ENCODE measurements at regions not wholly inside any gene's neighbourhood (a gene's known extent, or its start where the extent isn't known, plus 50 kb on each side); places are given as distances from the start of the nearest gene placed in this dataset.
A peak's percentile ranks its signal among the peaks of the same experiment; 100 is the strongest.

- DNase-seq (ENCODE audit: low read depth, low spot score), result no peak
- in situ Hi-C loops (cut with HindIII; ENCODE audit: low pct_unique_long_range_greater_than_20kb, low sequenced_read_pairs), result no loop called here
Measured at GRCh38 chr5:67496051-67496450, 299.5 kb upstream of the CD180 start.

GRCh38 chr5:67495072-67495471 is 298.5 kb upstream of the CD180 start:
- in situ Hi-C loops (cut with HindIII; ENCODE audit: low pct_unique_long_range_greater_than_20kb, low sequenced_read_pairs), result no loop called here

DNA sequence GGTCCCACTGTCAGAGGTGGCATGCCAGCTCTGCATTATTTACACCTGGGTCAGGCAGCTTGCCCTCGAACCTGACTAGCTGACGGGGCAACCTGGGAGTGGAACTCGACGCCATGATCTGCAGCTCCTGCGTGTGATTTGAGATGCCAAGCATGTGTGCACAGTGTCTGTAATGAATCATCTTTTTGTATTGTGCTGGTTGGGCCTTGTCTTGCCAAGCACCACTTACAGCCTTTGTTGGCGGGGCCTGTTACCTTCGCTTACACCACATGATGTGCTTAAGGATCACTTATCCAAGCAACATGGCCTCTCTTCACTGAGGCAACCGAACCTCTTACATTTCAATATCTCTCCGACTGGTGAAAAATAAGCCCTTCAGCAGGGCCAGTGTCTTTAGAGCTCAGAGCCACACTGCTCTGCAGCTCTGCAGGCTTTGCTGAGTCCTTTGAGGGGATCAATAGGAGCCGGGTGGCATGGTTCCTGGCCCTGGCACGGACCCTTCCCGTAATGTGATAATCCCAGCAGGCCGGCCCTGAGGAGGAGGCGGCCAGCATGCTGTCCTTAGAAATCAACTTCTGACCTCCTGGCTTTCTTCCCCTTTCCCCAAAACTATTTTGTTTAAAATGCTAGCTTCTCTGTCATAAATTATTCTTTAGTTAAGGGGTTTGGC is 297.7 kb upstream of the CD180 start:
- in situ Hi-C loops (cut with HindIII; ENCODE audit: low pct_unique_long_range_greater_than_20kb, low sequenced_read_pairs), result no loop called here
- DNase-seq (ENCODE audit: low read depth, low spot score), result no peak

More at GRCh38 chr5:67495072-67495471, 298.5 kb upstream of the CD180 start:
- no peak for DNase-seq (ENCODE audit: low read depth, low spot score)

- DNase-seq (ENCODE audit: low read depth, low spot score), result peak; percentile 75
- in situ Hi-C loops (cut with HindIII; ENCODE audit: low pct_unique_long_range_greater_than_20kb, low sequenced_read_pairs), result no loop called here
Measured at GRCh38 chr5:67493676-67494075, 297.1 kb upstream of the CD180 start.

- in situ Hi-C loops (cut with HindIII; ENCODE audit: low pct_unique_long_range_greater_than_20kb, low sequenced_read_pairs), result no loop called here
- no peak for DNase-seq (ENCODE audit: low read depth, low spot score)
Measured at GRCh38 chr5:67490543-67491321, 294.1 kb upstream of the CD180 start.

GRCh38 chr5:67488885-67489284 is 292.3 kb upstream of the CD180 start:
- in situ Hi-C loops (cut with HindIII; ENCODE audit: low pct_unique_long_range_greater_than_20kb, low sequenced_read_pairs), result no loop called here
- DNase-seq (ENCODE audit: low read depth, low spot score), result no peak

DNA sequence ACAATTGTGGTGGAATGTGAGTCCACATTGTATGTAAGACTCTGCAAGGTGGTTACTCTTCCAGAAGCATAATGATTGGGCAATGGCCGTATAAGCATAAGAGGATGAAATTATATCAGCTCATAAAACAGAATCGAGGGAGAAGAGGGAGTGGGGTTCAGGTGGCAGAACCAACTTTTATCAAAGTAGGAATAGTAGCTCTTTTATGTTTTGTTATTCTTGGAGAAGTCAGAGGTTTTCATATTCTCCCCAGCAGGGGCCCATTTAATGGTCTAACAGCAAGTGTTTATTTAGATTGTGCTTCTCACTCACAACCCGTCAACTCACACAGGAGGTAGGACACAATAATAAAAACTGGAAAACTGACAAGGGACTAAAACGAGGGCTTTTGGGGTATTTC is 291.3 kb upstream of the CD180 start:
- DNase-seq (ENCODE audit: low read depth, low spot score), result no peak
- in situ Hi-C loops (cut with HindIII; ENCODE audit: low pct_unique_long_range_greater_than_20kb, low sequenced_read_pairs), result no loop called here

GRCh38 chr5:67483453-67484030 is 286.9 kb upstream of the CD180 start:
- in situ Hi-C loops (cut with HindIII; ENCODE audit: low pct_unique_long_range_greater_than_20kb, low sequenced_read_pairs), result no loop called here

DNA sequence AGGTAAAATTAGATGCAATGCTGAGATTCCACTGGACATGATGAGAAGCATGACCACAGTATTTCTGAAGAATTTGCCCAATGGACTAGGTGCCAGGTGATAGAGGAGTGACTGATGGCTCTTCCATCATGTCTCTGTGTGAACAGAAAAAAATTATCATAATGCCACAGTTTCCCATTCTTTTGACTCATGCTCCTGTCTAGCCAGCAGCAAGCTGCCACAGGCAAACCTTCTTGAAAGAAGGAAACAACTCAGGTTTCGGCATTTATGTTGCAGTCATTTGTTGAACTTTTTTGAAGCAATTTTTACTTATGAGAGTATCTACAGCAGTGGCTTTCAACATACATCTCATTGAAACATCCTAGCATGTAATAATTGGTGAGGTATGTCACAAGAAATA is 284.8 kb upstream of the CD180 start:
- DNase-seq (ENCODE audit: low read depth, low spot score), result no peak
- in situ Hi-C loops (cut with HindIII; ENCODE audit: low pct_unique_long_range_greater_than_20kb, low sequenced_read_pairs), result no loop called here

More at GRCh38 chr5:67483453-67484030, 286.9 kb upstream of the CD180 start:
- peak; percentile 53 for DNase-seq (ENCODE audit: low read depth, low spot score)

DNA sequence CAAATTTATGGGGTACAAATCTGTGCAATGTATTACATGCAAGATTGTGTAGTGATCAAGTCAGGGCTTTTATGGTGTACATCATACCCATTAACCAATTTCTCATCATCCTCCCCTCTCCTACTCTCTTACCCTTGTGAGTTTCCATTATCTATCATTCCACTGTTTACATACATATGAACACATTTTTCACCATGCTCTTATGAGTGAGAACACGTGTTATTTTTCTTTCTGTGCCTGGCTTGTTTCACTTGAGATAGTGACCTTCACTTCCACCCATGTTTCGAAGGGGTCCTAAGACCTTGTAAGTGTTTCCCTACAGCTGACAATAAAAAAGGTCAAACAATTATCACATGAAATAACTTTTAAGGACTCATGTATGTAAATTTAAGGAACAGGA is 281.7 kb upstream of the CD180 start:
- in situ Hi-C loops (cut with HindIII; ENCODE audit: low pct_unique_long_range_greater_than_20kb, low sequenced_read_pairs), result no loop called here
- DNase-seq (ENCODE audit: low read depth, low spot score), result no peak

GRCh38 chr5:67476995-67477394 is 280.4 kb upstream of the CD180 start:
- in situ Hi-C loops (cut with HindIII; ENCODE audit: low pct_unique_long_range_greater_than_20kb, low sequenced_read_pairs), result no loop called here
- no peak for DNase-seq (ENCODE audit: low read depth, low spot score)

GRCh38 chr5:67476531-67476930 is 279.9 kb upstream of the CD180 start:
- DNase-seq (ENCODE audit: low read depth, low spot score), result peak; percentile 94
- in situ Hi-C loops (cut with HindIII; ENCODE audit: low pct_unique_long_range_greater_than_20kb, low sequenced_read_pairs), result no loop called here

DNA sequence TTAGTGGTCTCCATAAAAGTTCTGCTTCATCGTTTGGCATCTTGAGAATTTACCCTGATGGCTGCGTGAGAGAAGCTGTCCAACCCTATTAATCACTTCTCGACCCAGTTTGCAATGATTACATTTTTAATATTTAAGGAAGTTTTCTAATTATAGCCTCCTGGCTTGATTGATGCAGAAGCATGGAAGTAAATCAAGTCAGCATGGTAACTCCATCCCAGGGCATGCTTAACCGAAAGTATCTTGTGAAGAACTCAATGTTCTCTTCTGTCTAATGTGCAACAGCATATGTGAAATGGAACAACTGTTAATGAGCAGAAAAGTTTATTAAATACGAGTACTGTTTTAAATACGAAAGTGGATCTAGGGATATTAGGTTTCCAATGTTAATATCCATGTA is 278.9 kb upstream of the CD180 start:
- DNase-seq (ENCODE audit: low read depth, low spot score), result no peak
- in situ Hi-C loops (cut with HindIII; ENCODE audit: low pct_unique_long_range_greater_than_20kb, low sequenced_read_pairs), result no loop called here

DNA sequence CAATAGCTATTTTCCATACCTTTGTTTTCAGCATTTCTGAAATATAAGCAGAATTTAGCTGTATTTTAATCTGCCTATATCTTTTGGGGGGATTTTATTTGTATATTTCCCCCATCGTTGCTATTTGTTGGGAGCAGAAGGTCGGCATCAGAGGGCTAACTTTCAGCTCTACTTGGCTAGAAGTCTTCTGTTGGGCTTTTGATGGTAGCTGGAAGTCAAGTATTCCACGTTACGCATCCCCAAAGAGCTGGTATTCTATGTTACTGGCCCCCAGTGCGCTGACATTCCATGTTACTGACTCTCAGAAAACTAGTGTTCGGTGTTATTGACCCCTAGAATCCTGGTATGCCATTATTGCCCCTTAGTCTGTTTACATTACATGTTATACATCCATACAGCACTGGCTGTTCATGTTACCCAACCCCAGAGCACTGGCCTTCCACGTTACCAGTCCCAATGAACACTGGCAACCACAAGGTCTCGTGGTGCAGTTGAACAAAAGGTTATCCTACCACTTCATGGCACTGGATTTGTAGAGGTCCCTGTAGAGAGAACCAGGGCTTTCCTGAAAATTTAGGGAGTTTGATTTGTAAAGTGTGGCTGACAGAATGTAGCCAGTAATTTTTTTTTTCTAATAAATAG is 278.1 kb upstream of the CD180 start:
- in situ Hi-C loops (cut with HindIII; ENCODE audit: low pct_unique_long_range_greater_than_20kb, low sequenced_read_pairs), result no loop called here
- DNase-seq (ENCODE audit: low read depth, low spot score), result no peak

GRCh38 chr5:67467110-67467509 is 270.5 kb upstream of the CD180 start:
- in situ Hi-C loops (cut with HindIII; ENCODE audit: low pct_unique_long_range_greater_than_20kb, low sequenced_read_pairs), result no loop called here
- DNase-seq (ENCODE audit: low read depth, low spot score), result no peak

- in situ Hi-C loops (cut with HindIII; ENCODE audit: low pct_unique_long_range_greater_than_20kb, low sequenced_read_pairs), result no loop called here
Measured at GRCh38 chr5:67465537-67466207, 269.1 kb upstream of the CD180 start.

DNA sequence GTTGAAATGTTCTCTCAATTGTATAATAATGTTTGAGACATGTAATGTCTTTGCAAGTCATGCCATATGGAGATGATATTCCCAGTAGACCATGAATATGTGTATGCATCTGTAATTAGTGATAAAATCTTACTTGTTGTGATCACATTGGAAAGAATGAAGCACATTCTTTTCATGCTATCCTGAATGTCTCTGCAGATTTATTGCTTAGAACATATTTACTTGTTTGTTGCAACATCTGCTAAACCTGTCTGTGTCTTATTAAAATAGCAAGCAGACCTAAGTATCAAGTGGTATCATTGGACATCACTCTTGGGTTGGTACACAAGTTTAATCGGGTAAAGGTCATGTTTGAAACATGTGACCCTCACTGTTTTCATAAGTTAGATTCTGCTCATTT is 265.5 kb upstream of the CD180 start:
- in situ Hi-C loops (cut with HindIII; ENCODE audit: low pct_unique_long_range_greater_than_20kb, low sequenced_read_pairs), result no loop called here
- no peak for DNase-seq (ENCODE audit: low read depth, low spot score)

More at GRCh38 chr5:67465537-67466207, 269.1 kb upstream of the CD180 start:
- no peak for DNase-seq (ENCODE audit: low read depth, low spot score)

DNA sequence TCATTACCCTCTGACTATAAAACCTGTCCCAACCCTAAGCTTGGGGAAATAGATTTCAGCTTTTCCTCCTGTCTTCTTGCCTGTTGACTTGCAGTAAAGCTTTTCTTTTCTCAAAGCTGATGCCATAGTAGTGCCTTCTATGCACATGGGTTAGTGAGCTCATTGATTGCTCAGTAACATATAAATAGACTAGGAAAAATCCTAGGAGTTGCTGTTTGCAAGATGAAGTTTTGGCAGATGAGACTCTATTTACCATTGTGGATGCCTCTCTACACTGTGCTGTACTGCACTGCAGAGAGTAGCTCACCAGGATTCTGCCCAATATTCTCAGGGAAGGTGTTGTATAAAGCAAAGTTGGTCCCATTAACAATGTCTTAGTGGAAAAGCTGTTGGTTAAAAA is 262.7 kb upstream of the CD180 start:
- in situ Hi-C loops (cut with HindIII; ENCODE audit: low pct_unique_long_range_greater_than_20kb, low sequenced_read_pairs), result no loop called here
- DNase-seq (ENCODE audit: low read depth, low spot score), result no peak

Data from SK-MEL-5 (cell line).